Astrocyte (in vitro differentiated cells and primary cell): ENCODE measurements at regions not wholly inside any gene's neighbourhood (a gene's known extent, or its start where the extent isn't known, plus 50 kb on each side); places are given as distances from the start of the nearest gene placed in this dataset.

Source experiments
- DNase-seq: peaks from one replicate; pipeline ENCODE4 v3.0.0-alpha.2; 2010; ENCODE audit warnings: low read depth
- FAIRE-seq: peaks from 2 replicates; lab custom pipeline; 2011; peaks lifted over from hg19 to GRCh38; lab: Jason Lieb, UNC
- H2AFZ ChIP-seq: 2 replicates; pipeline ENCODE4 v1.6.0; 2012; ENCODE audit warnings: low read depth, low read length, inconsistent platforms
- H3K27ac ChIP-seq: 2 replicates; pipeline ENCODE4 v1.5.1; 2011; ENCODE audit warnings: low read depth, low read length, inconsistent platforms
- H3K27me3 ChIP-seq: 2 replicates; pipeline ENCODE4 v1.6.0; 2011; ENCODE audit warnings: low read length, inconsistent platforms; ENCODE audit not compliant: insufficient read depth
- H3K36me3 ChIP-seq: 2 replicates; pipeline ENCODE4 v1.5.1; 2011; ENCODE audit warnings: low read length, inconsistent platforms; ENCODE audit not compliant: insufficient read depth
- H3K4me1 ChIP-seq: 2 replicates; pipeline ENCODE4 v1.5.1; 2011; ENCODE audit warnings: low read length, inconsistent platforms; ENCODE audit not compliant: insufficient read depth
- H3K4me2 ChIP-seq: 2 replicates; pipeline ENCODE4 v1.6.0; 2012; ENCODE audit warnings: low read length, inconsistent platforms
- H3K4me3 ChIP-seq: 2 replicates; pipeline ENCODE4 v1.5.1; 2011; ENCODE audit warnings: low read depth, mild to moderate bottlenecking, low read length, inconsistent platforms; ENCODE audit not compliant: insufficient read depth
- H3K79me2 ChIP-seq: 2 replicates; pipeline ENCODE4 v1.6.0; 2012; ENCODE audit warnings: mild to moderate bottlenecking, low read length, inconsistent platforms; ENCODE audit not compliant: insufficient read depth
- H3K9ac ChIP-seq: 2 replicates; pipeline ENCODE4 v1.6.0; 2012; ENCODE audit warnings: mild to moderate bottlenecking, low read length, inconsistent platforms
- H3K9me3 ChIP-seq: 2 replicates; pipeline ENCODE4 v1.5.1; 2012; ENCODE audit warnings: low read depth, mild to moderate bottlenecking, low read length, inconsistent platforms; ENCODE audit not compliant: insufficient read depth
- H4K20me1 ChIP-seq: 2 replicates; pipeline ENCODE4 v1.6.0; 2012; ENCODE audit warnings: low read length, inconsistent platforms; ENCODE audit not compliant: insufficient read depth
- H3K27ac Mint-ChIP-seq: one replicate; pipeline ENCODE4 v1.8.0; 2021; ENCODE audit warnings: mild to moderate bottlenecking, mixed read lengths; ENCODE audit not compliant: unreplicated experiment
- H3K27me3 Mint-ChIP-seq: one replicate; pipeline ENCODE4 v1.8.0; 2021; ENCODE audit warnings: low read depth, mixed read lengths; ENCODE audit not compliant: unreplicated experiment
- H3K36me3 Mint-ChIP-seq: one replicate; pipeline ENCODE4 v1.8.0; 2021; ENCODE audit warnings: low read depth, mixed read lengths; ENCODE audit not compliant: unreplicated experiment
- H3K4me1 Mint-ChIP-seq: one replicate; pipeline ENCODE4 v1.8.0; 2021; ENCODE audit warnings: low read depth, mixed read lengths; ENCODE audit not compliant: unreplicated experiment
- H3K4me3 Mint-ChIP-seq: one replicate; pipeline ENCODE4 v1.8.0; 2021; ENCODE audit warnings: mild to moderate bottlenecking, moderate library complexity, mixed read lengths; ENCODE audit not compliant: unreplicated experiment
- H3K9me3 Mint-ChIP-seq: one replicate; pipeline ENCODE4 v1.8.0; 2021; ENCODE audit warnings: mild to moderate bottlenecking, mixed read lengths; ENCODE audit not compliant: unreplicated experiment
- CTCF ChIP-seq: IDR thresholded peaks from 2 replicates; pipeline ENCODE4 v1.5.1; 2011; ENCODE audit warnings: low read depth, mild to moderate bottlenecking, inconsistent platforms, low read length, moderate library complexity; ENCODE audit not compliant: insufficient read depth
- EZH2 ChIP-seq: IDR thresholded peaks from 2 replicates; pipeline ENCODE4 v1.6.1; 2012; ENCODE audit warnings: mild to moderate bottlenecking, low read length, inconsistent platforms; ENCODE audit not compliant: insufficient read depth

DNA sequence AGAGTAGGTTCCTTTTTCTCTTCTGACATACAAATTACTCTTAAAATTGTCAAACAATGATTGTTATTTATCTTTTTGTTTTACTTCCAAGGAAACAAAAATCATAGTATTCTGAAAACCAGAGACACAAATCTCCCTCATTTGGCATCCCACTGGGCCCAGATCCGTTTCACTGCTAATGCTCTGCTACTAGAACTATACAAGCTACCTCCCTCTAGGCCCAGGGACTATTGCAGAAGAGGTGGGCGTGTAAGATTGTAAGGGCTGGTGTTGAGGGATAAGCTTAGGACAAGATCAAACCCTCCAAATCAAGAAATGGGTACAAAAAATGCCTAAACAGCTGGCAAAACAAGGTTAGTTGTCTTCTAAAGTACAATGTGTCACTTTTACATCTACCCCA lies 928.9 kb upstream of the CDH10 start:
- FAIRE-seq = no peak

GRCh38 chr5:25570067-25570583 lies 925.3 kb upstream of the CDH10 start:
- H3K4me1 ChIP-seq = no peaks in the 10 kb centered on the region
- no peaks in the 10 kb centered on the region for H3K9me3 ChIP-seq
- no peak for TF ChIP-seq EZH2
- no peak for TF ChIP-seq CTCF
- no peaks in the 10 kb centered on the region for H4K20me1 ChIP-seq
- H3K4me2 ChIP-seq = no peak overlapping the region
- H3K4me3 Mint-ChIP-seq = no peak overlapping the region
- H3K9ac ChIP-seq = no peak overlapping the region
- no peak overlapping the region for H2AFZ ChIP-seq
- H3K9me3 Mint-ChIP-seq = no peaks in the 10 kb centered on the region
- no peaks in the 10 kb centered on the region for H3K4me1 Mint-ChIP-seq
- H3K27me3 Mint-ChIP-seq = no peaks in the 10 kb centered on the region
- H3K36me3 ChIP-seq = no peaks in the 10 kb centered on the region
- no peaks in the 10 kb centered on the region for H3K27me3 ChIP-seq
- DNase-seq (no peak), FAIRE-seq (no peak)
- no peak overlapping the region for H3K4me3 ChIP-seq
- no peak overlapping the region for H3K27ac ChIP-seq
- H3K36me3 Mint-ChIP-seq = no peaks in the 10 kb centered on the region
- H3K27ac Mint-ChIP-seq = no peak overlapping the region
- no peaks in the 10 kb centered on the region for H3K79me2 ChIP-seq

More for the DNA sequence above, 928.9 kb upstream of the CDH10 start:
- no peaks in the 10 kb centered on the region for H3K4me1 Mint-ChIP-seq
- H3K36me3 ChIP-seq = no peaks in the 10 kb centered on the region
- H3K4me3 ChIP-seq = no peak overlapping the region
- H3K4me2 ChIP-seq = no peak overlapping the region
- H3K9ac ChIP-seq = no peak overlapping the region
- H3K79me2 ChIP-seq = no peaks in the 10 kb centered on the region
- no peak overlapping the region for H3K27ac ChIP-seq
- H3K27ac Mint-ChIP-seq = no peak overlapping the region
- no peaks in the 10 kb centered on the region for H4K20me1 ChIP-seq
- no peak overlapping the region for H3K4me3 Mint-ChIP-seq
- no peaks in the 10 kb centered on the region for H3K27me3 Mint-ChIP-seq
- no peaks in the 10 kb centered on the region for H3K4me1 ChIP-seq
- H2AFZ ChIP-seq = no peak overlapping the region
- no peaks in the 10 kb centered on the region for H3K36me3 Mint-ChIP-seq
- no peaks in the 10 kb centered on the region for H3K27me3 ChIP-seq
- H3K9me3 ChIP-seq = no peaks in the 10 kb centered on the region
- TF ChIP-seq EZH2 (no peak), CTCF (no peak)
- DNase-seq = no peak
- no peaks in the 10 kb centered on the region for H3K9me3 Mint-ChIP-seq

- Histone ChIP-seq H3K4me3 (no peak overlapping the region), H4K20me1 (no peaks in the 10 kb centered on the region), H3K36me3 (no peaks in the 10 kb centered on the region), H3K9ac (no peak overlapping the region), H3K79me2 (no peaks in the 10 kb centered on the region), H3K4me1 (no peaks in the 10 kb centered on the region), H3K27ac (no peak overlapping the region), H3K4me2 (no peak overlapping the region), H3K9me3 (no peaks in the 10 kb centered on the region), H2AFZ (no peak overlapping the region), H3K27me3 (no peaks in the 10 kb centered on the region)
- FAIRE-seq (no peak), DNase-seq (no peak)
- H3K27ac Mint-ChIP-seq = no peak overlapping the region
- TF ChIP-seq CTCF (no peak), EZH2 (no peak)
- H3K4me1 Mint-ChIP-seq = no peaks in the 10 kb centered on the region
- H3K4me3 Mint-ChIP-seq = no peak overlapping the region
- no peaks in the 10 kb centered on the region for H3K9me3 Mint-ChIP-seq
- H3K36me3 Mint-ChIP-seq = no peaks in the 10 kb centered on the region
- no peaks in the 10 kb centered on the region for H3K27me3 Mint-ChIP-seq
Observed at GRCh38 chr5:25568989-25569625, 924.3 kb upstream of the CDH10 start.
